ENCODE measurements at regions not wholly inside any gene's neighbourhood (a gene's known extent, or its start where the extent isn't known, plus 50 kb on each side); places are given as distances from the start of the nearest gene placed in this dataset.

DNA sequence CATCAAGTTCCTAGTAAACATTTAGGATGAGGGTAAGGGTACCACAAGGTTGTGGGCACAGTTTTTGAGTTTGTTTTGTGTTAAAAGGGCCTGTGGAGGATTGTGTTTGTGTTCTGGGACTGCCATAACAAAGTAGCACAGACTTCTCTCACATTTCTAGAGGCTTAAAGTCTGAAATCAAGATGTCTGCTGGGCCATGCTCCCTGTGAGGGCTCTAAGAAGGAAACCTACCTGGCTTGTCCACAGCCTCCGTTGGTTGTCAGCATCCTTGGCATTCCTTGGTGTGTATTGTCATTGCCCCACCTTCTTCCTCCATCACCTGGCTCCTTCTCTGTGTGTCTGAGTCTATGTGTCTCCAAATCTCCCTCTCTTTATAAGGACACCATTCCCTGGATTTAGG, 808.1 kb upstream of the RBFOX1 start:
- DNase-seq, result no peak
- in situ Hi-C loops (cut with MboI; ENCODE audit: low pct_unique_long_range_greater_than_20kb, low sequenced_read_pairs), result no loop called here

DNA sequence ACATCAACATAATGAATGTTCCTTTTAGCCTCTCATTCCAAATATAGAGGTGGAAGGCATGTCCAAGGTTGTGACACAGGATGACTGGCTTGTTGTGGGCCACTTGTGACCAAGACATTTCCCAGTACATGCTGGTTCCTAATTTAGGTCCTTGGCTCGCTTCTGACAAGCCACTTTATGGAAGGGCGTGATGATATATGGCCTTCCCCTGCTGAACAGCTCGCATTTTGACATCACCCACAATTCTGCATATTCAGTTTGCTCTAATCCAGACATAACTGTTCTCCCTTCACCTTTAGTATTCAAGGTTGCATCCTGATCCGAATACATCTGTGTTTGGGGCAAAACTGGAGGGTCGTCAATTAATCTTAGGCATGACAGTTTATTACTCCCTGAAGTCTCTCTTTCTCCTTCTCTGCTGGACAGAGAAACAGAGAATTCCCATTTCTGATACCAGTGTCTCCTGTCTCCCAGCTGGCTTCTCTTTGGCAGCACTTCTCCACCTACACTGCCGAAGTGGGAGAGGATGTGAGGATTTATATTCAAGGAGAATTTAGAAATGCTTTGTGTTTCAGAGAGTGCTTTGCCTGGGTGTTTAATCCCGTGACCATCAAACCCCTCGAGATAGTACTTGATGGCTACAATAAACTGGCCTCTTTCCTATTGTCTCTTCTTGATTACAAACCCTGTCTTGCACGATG, 815.5 kb upstream of the RBFOX1 start:
- DNase-seq, result no peak
- in situ Hi-C loops (cut with MboI; ENCODE audit: low pct_unique_long_range_greater_than_20kb, low sequenced_read_pairs), result no loop called here

DNA sequence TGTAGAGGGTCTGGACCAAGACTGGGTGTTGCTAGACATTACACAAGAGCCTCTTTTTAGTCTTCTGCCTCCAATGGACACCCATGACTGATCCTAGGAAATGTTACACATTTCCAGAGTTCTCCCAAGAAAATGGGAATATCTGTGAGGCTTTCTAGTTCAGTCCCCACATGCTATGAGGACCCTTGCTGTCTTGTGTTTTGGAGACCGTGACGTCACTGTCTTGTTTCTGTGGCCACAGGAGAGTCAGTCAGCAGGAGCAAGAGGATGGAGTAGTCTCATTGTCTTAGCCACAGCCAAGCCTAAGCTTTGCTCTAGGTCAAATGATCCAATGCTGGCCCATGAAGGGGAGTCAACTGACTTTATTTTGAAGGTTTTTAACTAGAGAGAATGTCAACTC, 820.1 kb upstream of the RBFOX1 start:
- in situ Hi-C loops (cut with MboI; ENCODE audit: low pct_unique_long_range_greater_than_20kb, low sequenced_read_pairs), result no loop called here
- no peak for DNase-seq

DNA sequence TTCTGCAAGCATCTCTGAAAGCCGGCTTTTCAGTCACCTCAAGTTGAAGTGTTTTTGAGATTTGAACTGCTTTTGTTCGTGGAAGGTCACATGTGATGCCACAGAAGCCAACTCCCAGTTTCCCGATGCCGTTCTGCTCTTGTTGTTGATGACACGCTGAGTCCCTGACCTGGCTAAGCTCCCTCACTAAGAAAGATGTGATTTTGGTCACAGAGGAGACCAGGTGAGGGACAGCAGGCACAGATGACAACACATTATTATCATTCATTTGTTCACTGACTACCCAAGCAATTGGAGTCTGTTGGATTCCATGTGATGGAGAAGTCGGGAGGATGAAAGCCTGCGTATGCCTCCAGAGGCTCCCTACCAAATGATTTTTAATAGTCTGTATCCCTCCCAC, 822.4 kb upstream of the RBFOX1 start:
- in situ Hi-C loops (cut with MboI; ENCODE audit: low pct_unique_long_range_greater_than_20kb, low sequenced_read_pairs), result no loop called here

DNA sequence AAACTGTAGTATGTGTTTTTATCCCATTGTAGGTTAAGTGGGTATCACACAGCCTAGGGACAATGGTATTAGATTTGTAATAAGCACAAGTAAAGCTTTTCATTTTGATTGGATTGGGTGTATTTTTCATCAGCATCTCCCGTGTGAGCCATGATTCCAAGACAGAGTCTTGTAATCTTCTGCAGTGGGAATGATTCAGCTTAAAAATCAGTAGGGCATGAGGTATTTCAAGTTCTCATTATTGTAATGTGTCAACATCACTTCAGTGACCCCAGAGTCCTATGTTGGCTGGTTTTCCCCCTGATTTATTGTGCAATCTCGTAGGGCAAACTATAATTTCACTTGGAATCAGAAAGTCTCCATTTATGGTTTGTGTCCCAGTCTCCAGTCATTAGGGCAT, 833.2 kb upstream of the RBFOX1 start:
- in situ Hi-C loops (cut with MboI; ENCODE audit: low pct_unique_long_range_greater_than_20kb, low sequenced_read_pairs), result no loop called here
- no peak for DNase-seq

More for the DNA sequence above, 822.4 kb upstream of the RBFOX1 start:
- no peak for DNase-seq

DNA sequence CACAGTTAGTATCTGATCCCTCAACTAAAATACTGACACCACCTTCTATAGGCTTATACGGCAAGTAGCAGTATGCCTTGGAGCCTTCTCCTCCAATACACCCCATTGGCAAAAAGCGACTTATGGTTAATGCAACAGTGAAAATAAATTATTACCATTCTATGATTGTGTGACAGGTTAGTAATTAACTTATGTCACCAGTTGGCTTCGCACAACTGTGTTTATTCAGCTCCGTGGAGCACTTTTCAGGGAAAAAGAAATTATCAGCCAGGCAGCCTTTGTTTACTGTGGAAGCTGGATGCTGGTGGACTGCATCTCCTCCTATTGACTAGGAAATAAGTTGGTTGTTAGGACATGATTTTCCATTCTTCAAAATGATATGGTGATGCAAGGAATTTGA, 833.8 kb upstream of the RBFOX1 start:
- no peak for DNase-seq
- in situ Hi-C loops (cut with MboI; ENCODE audit: low pct_unique_long_range_greater_than_20kb, low sequenced_read_pairs), result no loop called here

DNA sequence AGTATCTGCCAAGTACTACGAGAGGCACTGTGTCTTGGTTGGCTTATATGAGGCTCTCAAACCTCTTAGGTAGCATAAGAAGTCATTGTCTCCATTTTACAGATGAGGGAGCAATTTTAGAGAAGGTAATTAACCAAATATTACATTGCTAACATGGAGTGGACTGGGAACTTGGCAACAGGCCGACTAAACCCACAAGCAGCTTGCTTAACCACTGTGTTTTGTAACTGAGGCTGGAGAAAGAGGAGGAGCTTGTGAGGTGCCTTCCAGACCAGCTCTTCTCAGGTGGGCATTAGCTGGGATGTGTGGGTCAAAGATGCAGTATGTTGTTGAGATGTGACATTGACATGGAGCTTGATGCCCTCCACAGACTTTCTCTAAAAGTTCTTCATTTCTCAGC, 835.6 kb upstream of the RBFOX1 start:
- in situ Hi-C loops (cut with MboI; ENCODE audit: low pct_unique_long_range_greater_than_20kb, low sequenced_read_pairs), result no loop called here
- no peak for DNase-seq

DNA sequence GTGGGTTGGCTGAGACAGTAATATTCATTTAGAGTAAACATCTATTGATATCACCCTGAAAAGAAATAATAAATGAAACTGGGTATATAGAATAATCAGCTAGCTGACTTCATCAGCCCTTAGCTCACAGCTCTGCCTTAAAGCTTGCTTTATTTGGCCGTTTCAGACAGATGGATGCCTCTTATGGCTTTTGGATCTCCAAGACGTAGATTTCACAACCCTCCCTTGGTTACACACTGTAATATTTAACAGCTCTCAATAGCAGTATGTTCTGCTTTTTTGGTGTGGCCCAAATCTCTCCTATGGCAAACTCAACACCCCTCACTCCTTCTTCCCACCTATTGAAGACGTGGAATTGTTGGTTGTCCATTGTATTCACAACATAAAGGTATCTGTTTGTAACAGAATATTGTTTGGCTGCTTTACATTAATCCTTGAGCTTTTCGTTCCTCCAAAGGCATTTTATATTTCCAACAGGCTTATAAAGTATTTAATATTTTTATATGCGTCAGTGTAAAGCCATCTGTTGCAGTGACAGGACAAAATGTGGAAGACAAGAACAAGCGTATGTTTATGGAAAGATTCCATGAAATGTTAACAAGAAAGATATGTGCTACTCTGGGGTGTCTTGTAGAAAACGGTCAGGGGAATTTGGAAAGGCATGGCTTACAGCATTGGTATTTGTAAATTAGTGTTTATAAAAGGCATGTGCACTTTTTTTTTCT, 837.0 kb upstream of the RBFOX1 start:
- DNase-seq, result no peak
- in situ Hi-C loops (cut with MboI; ENCODE audit: low pct_unique_long_range_greater_than_20kb, low sequenced_read_pairs), result no loop called here

DNA sequence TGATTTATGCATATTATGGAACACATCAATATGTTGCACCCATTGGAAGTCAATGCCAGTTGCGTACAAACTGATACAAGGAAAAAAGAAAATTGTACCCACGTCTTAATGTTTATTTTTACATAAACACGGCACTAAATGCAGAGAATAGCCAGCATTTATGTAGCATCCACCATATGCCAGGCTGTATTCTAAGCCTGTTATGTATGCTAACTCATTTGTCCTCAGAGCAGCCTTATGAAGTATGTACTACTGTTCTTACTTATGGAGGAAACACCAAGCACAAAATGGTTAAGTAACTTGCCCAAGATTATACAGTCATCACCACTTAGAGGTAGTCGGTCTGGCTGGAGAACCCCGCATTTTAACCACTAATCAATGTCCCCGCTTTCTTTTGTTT, 837.9 kb upstream of the RBFOX1 start:
- in situ Hi-C loops (cut with MboI; ENCODE audit: low pct_unique_long_range_greater_than_20kb, low sequenced_read_pairs), result no loop called here
- DNase-seq, result no peak

DNA sequence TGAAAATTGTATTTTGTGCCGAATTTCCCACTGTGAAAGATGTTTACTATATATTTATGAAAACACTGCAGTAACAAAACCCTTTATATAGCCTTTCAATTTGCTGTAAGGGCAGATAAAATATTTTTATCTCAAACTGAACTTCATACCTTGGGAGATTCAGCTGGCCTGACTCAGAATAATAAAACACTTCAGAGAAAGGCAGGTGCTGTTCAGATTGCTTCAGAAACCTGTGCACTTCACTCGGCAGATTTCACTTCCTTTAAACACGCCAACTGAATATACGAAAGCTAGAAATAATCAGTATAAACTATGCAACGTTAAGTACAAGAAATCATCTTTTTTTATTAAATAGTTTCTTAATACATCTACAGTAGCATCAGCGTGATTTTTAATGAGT, 839.1 kb upstream of the RBFOX1 start:
- DNase-seq, result no peak
- in situ Hi-C loops (cut with MboI; ENCODE audit: low pct_unique_long_range_greater_than_20kb, low sequenced_read_pairs), result no loop called here

DNA sequence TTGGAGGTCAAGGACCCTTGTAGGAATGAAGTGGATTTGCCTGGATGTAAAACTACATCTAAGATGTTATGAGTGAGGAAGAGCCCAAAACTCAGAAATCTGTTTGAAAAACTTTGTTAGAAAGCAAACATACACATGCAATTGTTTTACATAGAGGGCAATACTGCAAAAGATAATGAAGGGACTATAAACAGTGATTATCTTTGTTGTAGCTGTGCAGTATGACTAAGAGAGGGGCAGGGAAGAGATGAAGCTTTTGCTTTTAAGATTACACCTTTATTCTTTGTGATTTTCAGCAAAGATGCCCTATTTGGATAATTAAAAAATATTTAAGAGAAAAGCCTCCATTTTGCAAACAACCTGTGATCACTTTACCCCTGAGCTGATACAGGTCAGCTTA, 839.9 kb upstream of the RBFOX1 start:
- in situ Hi-C loops (cut with MboI; ENCODE audit: low pct_unique_long_range_greater_than_20kb, low sequenced_read_pairs), result no loop called here

DNA sequence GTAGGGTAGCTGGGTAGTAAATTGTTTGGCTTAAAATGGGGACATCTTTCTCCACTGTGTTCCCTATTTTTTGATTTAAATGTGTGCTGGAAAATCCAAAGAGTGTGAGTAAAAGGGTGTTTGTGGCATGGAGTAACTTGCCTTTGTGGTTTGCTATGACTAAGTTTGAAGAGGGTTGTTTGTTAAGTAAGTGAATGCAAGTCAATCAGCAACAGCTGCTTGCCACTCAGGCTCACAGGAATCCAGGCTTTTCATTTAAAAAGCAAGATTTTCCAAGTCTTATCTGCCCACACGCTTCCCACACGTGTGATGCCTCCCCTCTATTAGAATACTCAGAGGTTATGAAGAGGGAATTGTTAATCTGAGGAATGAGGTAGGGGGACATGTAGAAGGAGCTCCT, 847.7 kb upstream of the RBFOX1 start:
- DNase-seq, result no peak
- in situ Hi-C loops (cut with MboI; ENCODE audit: low pct_unique_long_range_greater_than_20kb, low sequenced_read_pairs), result no loop called here

More for the DNA sequence above, 839.9 kb upstream of the RBFOX1 start:
- no peak for DNase-seq

DNA sequence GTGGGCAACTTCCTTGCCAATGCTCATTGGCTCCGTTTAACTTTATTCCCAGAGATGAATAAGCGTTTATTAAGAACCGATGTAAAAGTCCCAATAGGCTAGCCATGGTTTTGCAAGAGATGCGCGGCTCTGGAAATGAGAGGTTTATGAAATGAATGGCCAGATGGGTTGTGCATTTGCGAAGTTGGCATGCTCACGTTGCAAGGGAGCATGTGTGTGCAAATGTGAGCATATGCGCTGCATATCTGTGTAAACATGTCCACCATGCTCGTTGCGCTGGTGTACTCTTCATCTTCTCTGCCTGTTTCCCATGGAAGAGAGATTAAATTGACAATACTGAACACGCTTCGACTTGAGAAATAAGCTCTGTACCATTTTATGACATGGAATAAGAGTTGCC, 848.6 kb upstream of the RBFOX1 start:
- in situ Hi-C loops (cut with MboI; ENCODE audit: low pct_unique_long_range_greater_than_20kb, low sequenced_read_pairs), result no loop called here
- DNase-seq, result no peak

DNA sequence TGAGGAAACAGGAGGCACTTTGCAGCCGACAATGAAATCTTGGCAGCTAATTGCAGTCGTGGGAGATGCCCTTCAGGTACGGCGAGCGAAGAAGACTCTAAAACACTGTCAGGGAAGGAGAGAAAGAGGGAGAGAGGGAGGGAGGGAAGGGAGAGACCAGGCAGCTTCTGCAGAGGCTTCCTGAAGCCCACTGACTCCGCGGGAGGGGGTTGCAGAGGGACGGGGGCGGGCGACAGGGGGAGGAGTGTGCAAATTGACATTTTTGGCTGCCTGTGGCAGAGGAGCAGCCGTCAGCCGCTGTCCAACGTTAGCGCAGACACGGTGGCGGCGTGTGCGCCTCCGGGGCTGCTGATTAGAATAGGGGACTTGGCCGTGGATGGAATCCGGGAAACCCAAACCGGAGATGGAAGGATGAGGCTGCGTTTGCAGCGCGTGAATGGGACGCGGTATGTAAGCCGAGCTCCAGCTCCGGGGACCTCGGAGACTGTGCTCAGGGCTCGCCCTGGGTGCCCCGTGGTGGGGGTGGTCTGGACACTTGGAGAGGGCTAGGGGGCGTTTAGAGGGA, 849.1 kb upstream of the RBFOX1 start:
- in situ Hi-C loops (cut with MboI; ENCODE audit: low pct_unique_long_range_greater_than_20kb, low sequenced_read_pairs), result no loop called here

DNA sequence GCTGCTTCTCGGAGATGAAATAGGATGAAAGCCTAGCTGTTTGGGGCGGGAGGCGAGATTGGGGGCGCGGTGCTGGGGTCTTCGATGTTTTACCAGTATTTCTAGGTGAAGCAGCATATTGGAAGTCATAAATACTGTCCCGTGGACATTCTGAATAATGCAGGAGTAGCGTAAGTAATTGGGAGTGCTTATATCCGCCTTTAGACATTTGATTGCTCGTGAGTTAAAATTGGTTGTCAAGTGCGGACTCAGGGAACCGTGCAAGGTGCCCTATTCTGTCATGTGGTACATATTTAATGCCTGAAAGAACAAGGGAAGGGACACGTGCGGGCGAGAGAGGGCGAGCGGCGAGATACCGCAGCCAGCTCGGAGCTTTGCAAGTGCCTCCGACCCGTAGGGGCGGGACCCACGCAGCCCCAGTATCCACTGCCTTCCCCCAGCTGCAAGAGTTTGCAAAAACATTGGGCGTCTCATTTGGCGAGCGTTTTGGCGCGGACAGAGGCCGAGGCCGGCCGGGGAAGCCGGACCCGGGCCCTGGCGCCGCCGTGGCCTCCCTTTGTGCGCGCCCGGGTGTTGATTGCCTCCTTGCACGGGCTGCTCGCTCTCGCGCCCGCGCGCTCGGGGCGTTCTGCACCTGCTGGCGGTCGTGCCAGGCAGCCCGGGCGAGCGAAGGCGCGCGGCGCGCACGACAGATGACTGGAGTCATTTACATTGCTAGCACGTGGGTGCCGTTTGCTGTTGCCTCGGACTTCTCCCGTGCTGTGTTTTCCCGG, 849.8 kb upstream of the RBFOX1 start:
- in situ Hi-C loops (cut with MboI; ENCODE audit: low pct_unique_long_range_greater_than_20kb, low sequenced_read_pairs), result no loop called here

More for the DNA sequence above, 849.1 kb upstream of the RBFOX1 start:
- DNase-seq, result no peak

DNA sequence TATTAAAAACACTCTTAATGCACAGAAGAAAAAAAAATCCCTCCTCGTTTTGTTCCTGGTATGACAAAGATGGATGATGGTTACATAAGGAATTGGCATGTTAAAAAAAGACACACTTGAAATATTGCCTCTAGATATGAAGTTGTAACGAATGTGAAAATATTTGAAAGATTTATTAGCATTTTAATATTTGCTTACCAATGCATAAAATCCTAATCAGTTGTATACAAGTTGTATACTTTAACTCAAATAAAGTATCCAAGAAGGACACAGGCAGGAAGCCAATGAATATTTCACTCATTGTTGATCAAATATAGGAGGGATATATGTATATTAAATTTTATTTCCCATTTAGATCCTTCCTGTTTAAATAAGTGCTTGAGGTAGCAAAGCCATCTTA, 850.8 kb upstream of the RBFOX1 start:
- DNase-seq, result no peak
- in situ Hi-C loops (cut with MboI; ENCODE audit: low pct_unique_long_range_greater_than_20kb, low sequenced_read_pairs), result no loop called here

More for the DNA sequence above, 849.8 kb upstream of the RBFOX1 start:
- no peak for DNase-seq

DNA sequence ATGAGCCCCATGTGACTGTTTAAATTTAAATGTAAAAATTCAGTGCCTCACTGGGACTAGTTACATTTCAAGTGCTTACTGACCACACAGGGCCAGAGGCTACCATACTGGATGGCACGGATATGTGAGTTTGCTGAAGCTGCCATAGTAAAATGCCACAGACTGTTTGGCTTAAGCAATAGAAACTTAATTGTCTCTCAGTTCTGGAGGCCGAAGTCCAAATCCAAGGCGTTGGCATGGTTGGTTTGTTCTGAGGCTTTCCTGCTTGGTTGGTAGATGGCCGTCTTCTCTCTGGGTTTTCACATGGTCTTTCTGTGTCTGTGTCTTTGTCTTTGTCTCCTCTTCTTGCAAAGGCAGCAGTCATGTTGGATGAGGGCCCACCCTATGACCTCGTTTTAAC, 878.9 kb upstream of the RBFOX1 start:
- DNase-seq, result no peak
- in situ Hi-C loops (cut with MboI; ENCODE audit: low pct_unique_long_range_greater_than_20kb, low sequenced_read_pairs), result no loop called here

DNA sequence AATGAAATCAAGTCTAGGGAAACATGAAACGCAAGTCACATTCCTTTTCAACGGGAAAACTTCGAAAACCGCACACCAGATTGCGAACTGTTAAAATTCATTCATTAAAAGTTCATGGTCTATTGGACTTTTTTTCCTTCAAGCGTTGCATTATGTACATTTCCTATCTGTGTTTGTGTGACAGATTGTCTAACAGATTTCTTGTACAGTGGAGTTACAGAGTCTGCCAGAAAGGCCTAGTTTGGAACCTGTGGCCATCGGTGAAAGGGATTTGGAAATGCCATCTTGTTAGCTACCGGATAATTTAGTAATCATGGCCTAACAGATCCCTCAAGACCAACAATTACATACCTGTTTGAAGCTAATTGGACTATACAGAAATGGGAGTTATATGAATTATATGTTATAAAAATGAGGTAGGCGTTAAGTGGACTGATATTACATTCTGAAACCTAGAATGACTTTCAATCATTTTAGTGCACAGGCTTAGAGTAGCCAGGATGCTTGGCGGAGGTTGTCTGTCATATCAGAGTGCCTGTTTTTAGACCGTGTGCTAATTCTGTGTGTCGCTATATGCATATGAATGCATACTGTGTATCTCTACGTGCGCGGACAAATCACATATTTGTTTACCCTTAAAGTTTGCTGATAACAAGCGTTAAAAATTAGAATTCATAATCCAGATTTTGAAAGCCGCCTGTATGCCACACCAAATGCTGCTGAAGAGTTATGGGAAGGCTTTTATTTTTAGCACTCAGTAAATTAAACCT, 885.4 kb upstream of the RBFOX1 start:
- in situ Hi-C loops (cut with MboI; ENCODE audit: low pct_unique_long_range_greater_than_20kb, low sequenced_read_pairs), result no loop called here
- no peak for DNase-seq

DNA sequence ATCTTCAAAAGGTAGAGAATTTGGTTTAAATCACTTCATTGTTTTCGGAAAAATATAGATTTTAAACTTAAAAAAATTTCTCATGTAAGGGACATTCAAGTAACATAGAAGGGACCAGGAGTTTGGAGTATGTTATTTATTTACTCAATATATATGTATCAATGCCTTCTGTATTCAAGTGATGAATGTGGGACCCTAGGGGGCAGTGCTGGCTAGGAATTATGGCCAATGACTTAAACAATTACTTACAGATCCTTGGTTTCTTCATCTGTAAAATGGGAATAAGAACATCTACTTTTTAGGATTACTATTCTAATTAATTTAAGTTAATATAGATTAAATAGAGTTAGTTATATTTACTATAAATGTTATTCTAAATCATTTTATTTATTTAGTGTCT, 886.3 kb upstream of the RBFOX1 start:
- in situ Hi-C loops (cut with MboI; ENCODE audit: low pct_unique_long_range_greater_than_20kb, low sequenced_read_pairs), result no loop called here
- no peak for DNase-seq

Measured in KBM-7 (cell line).